Colonic mucosa (tissue), 4 donors: ENCODE measurements at regions not wholly inside any gene's neighbourhood (a gene's known extent, or its start where the extent isn't known, plus 50 kb on each side); places are given as distances from the start of the nearest gene placed in this dataset.
A peak's percentile ranks its signal among the peaks of the same experiment; 100 is the strongest.
"Not testable (repeated sequence)": the region's sequence is repeated elsewhere in the genome, so short reads cannot be mapped to it uniquely, and the experiment has no call there.

Source experiments
- DNase-seq: peaks from one replicate; pipeline ENCODE4 v3.0.0-alpha.2; 2020
- H3K27ac ChIP-seq: fragments of 200-600 bp; one replicate; pipeline ENCODE4 v1.8.0; 2021
- H3K27me3 ChIP-seq: fragments of 200-600 bp; one replicate; pipeline ENCODE4 v1.8.0; 2021
- H3K36me3 ChIP-seq: fragments of 200-600 bp; one replicate; pipeline ENCODE4 v1.8.0; 2021
- H3K4me1 ChIP-seq: fragments of 200-600 bp; one replicate; pipeline ENCODE4 v1.8.0; 2021; ENCODE audit warnings: mild to moderate bottlenecking
- H3K4me3 ChIP-seq: fragments of 200-600 bp; one replicate; pipeline ENCODE4 v1.8.0; 2021
- H3K9ac ChIP-seq, 2 donors: one replicate each; pipeline ENCODE4 v1.7.0; 2013; ENCODE audit warnings: control low read depth in 2 of 2, low read depth in 2 of 2, low read length in 2 of 2
- H3K9me3 ChIP-seq: fragments of 200-600 bp; one replicate; pipeline ENCODE4 v1.8.0; 2021
- CTCF ChIP-seq: fragments of 200-600 bp; IDR thresholded peaks from one replicate; pipeline ENCODE4 v1.8.0; 2022; ENCODE audit warnings: antibody characterized with exemption, mild to moderate bottlenecking
- intact Hi-C: fragments of 100-400 bp; cut with DNase I; formaldehyde crosslinking; loops from one replicate; pipeline ENCODE4 v1.14.1; 2022
- donor health status: healthy.
- donor health status: DM: no; HTN: no; CAD: no.
- donor health status: DM: no; HTN: no; CAD: no.

- intact Hi-C loops: no loop called here
- Histone ChIP-seq H3K4me3 (no peak overlapping the region), H3K36me3 (no peaks in the 10 kb centered on the region), H3K4me1 (no peaks in the 10 kb centered on the region), H3K27me3 (no peaks in the 10 kb centered on the region), H3K9ac (no peak overlapping the region), H3K9me3 (no peaks in the 10 kb centered on the region), H3K27ac (no peak overlapping the region)
- DNase-seq: no peak
- TF ChIP-seq CTCF: no peak
Measured at GRCh38 chr10:120047926-120048325, 155.4 kb downstream of the SEC23IP start.

GRCh38 chr10:120048391-120048790 lies 155.9 kb downstream of the SEC23IP start:
- no peak overlapping the region for H3K27ac ChIP-seq
- H3K9ac ChIP-seq: no peak overlapping the region
- no peaks in the 10 kb centered on the region for H3K27me3 ChIP-seq
- H3K9me3 ChIP-seq: no peaks in the 10 kb centered on the region
- no peak for TF ChIP-seq CTCF
- no peaks in the 10 kb centered on the region for H3K36me3 ChIP-seq
- intact Hi-C loops: no loop called here
- DNase-seq: no peak
- H3K4me3 ChIP-seq: no peak overlapping the region
- no peaks in the 10 kb centered on the region for H3K4me1 ChIP-seq

- no peak for TF ChIP-seq CTCF
- intact Hi-C loops: no loop called here
- no peaks in the 10 kb centered on the region for H3K9me3 ChIP-seq
Measured at GRCh38 chr10:120051671-120052070, 159.1 kb downstream of the SEC23IP start.

GRCh38 chr10:120052964-120053702 lies 160.6 kb downstream of the SEC23IP start:
- intact Hi-C loops: no loop called here
- no peaks in the 10 kb centered on the region for H3K36me3 ChIP-seq
- H3K9me3 ChIP-seq: no peaks in the 10 kb centered on the region
- H3K4me1 ChIP-seq: no peaks in the 10 kb centered on the region
- no peak overlapping the region for H3K9ac ChIP-seq
- H3K4me3 ChIP-seq: no peak overlapping the region
- TF ChIP-seq CTCF: no peak
- H3K27me3 ChIP-seq: no peaks in the 10 kb centered on the region
- DNase-seq: peak; percentile 77
- peak overlapping the region; percentile 24 for H3K27ac ChIP-seq

More at GRCh38 chr10:120051671-120052070, 159.1 kb downstream of the SEC23IP start:
- Histone ChIP-seq H3K4me1 (no peaks in the 10 kb centered on the region), H3K27me3 (no peaks in the 10 kb centered on the region), H3K27ac (no peak overlapping the region), H3K4me3 (no peak overlapping the region), H3K36me3 (no peaks in the 10 kb centered on the region), H3K9ac (no peak overlapping the region)
- no peak for DNase-seq

- DNase-seq, intact Hi-C loops, H3K27me3 ChIP-seq, H3K4me3 ChIP-seq, H3K27ac ChIP-seq, H3K4me1 ChIP-seq, H3K9me3 ChIP-seq, H3K36me3 ChIP-seq, H3K9ac ChIP-seq: not testable (repeated sequence)
Measured at GRCh38 chr10:120059790-120060189, 167.3 kb downstream of the SEC23IP start.

GRCh38 chr10:120067427-120067826 lies 174.9 kb downstream of the SEC23IP start:
- Histone ChIP-seq H3K9ac (no peak overlapping the region), H3K27ac (no peak overlapping the region), H3K4me1 (no peaks in the 10 kb centered on the region), H3K9me3 (no peaks in the 10 kb centered on the region), H3K36me3 (no peaks in the 10 kb centered on the region), H3K4me3 (no peak overlapping the region), H3K27me3 (no peaks in the 10 kb centered on the region)
- TF ChIP-seq CTCF: no peak
- DNase-seq: no peak
- intact Hi-C loops: no loop called here
